Heart left ventricle (tissue), 13 donors: ENCODE measurements at regions not wholly inside any gene's neighbourhood (a gene's known extent, or its start where the extent isn't known, plus 50 kb on each side); places are given as distances from the start of the nearest gene placed in this dataset.

Experiments used
- CTCF ChIP-seq, 12 donors: fragments of 200-600 bp; sonication (generic) in 4 of 12; IDR thresholded peaks; one replicate each; pipeline versions ENCODE4 v1.5.0 to v1.8.0; 2018 to 2022; ENCODE audit warnings: antibody characterized with exemption in 12 of 12, mild to moderate bottlenecking in 5 of 12
- POLR2A ChIP-seq, 2 donors: fragments of 450-650 bp; IDR thresholded peaks; one replicate each; pipeline ENCODE4 v1.6.1; 2017; ENCODE audit warnings: antibody characterized with exemption in 2 of 2, mild to moderate bottlenecking in 2 of 2, moderate library complexity in 2 of 2
- donor health status: ischemic (EF 13 %, LVEDD 7.1; RV severe dilation, severe dysfunction).
- donor health status: DM: no; HTN: yes; CAD: no.
- donor health status: DM: no; HTN: no; CAD: no.
- donor health status: ischemic (EF 25% LVEDD 6.9; RV normal size, moderate dysfunction).
- donor health status: ischemic (EF 25% LVEDD 5.7; RV mildly dilated, moderate dysfunction).
- donor health status: ischemic (EF 35%, LVEDD 5.7; RV mildly dilated, moderate dysfunction).
- donor health status: nonischemic (EF 11% LVEDD 7.7; RV severe dilation, severe dysfunction).
- donor health status: DM: yes; HTN: yes; CAD: no.
- donor health status: PGD.
- donor health status: ischemic (EF 29% LVEDD 5.4; RV normal size, mild dysfunction).
- donor health status: nonischemic (EF 23%, LVEDD 6.1; RV moderate dilation, normal function).

- TF ChIP-seq CTCF (IDR thresholded peaks at IDR 0.05), result no peak
- TF ChIP-seq POLR2A (IDR thresholded peaks at IDR 0.05), result no peak
These were observed 135.7 kb upstream of the COX7C start for GRCh38 chr5:86482008-86482407.
